ENCODE measurements at regions not wholly inside any gene's neighbourhood (a gene's known extent, or its start where the extent isn't known, plus 50 kb on each side); places are given as distances from the start of the nearest gene placed in this dataset.

DNA sequence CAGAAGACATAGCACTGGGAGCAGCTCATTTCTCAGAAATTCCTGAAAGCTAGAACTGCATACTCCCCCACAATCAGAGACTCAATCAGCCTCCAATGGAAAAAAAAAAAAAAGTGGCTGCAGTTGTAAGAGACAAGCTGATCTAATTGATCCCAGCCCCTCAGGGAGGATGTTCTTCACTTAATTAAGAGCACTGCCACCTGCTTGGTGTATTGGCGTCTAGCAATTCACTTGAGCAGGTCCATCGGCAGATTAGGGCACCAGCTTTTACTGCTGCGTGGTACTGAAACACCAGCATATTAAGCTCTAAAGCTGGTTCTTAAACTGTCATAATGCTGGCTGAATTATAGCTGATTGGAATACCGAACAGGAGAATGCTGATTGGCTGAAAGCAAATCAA, 1890.1 kb upstream of the WWC1 start:
- Histone ChIP-seq H3K27ac (ENCODE audit: low read depth in 2 of 2, low read length in 1 of 2) (no peak overlapping the region), H3K27me3 (ENCODE audit: control insufficient read depth in 1 of 2, insufficient read depth in 2 of 2, low read length in 2 of 2) (no peaks in the 10 kb centered on the region), H3K9me3 (ENCODE audit: control insufficient read depth in 2 of 2, insufficient read depth in 1 of 2, low read depth in 1 of 2, low read length in 1 of 2) (no peaks in the 10 kb centered on the region), H3K36me3 (ENCODE audit: control insufficient read depth in 2 of 2, insufficient read depth in 2 of 2, low read length in 1 of 2) (no peaks in the 10 kb centered on the region), H3K4me1 (ENCODE audit: control insufficient read depth in 2 of 2, insufficient read depth in 2 of 2, low read length in 1 of 2) (no peaks in the 10 kb centered on the region), H3K4me3 (ENCODE audit: low read depth in 1 of 2, low read length in 2 of 2) (no peak overlapping the region)
- WGBS, 2 donors, result 88 to 91% methylated on average over 4 of the region's 4 CpGs

DNA sequence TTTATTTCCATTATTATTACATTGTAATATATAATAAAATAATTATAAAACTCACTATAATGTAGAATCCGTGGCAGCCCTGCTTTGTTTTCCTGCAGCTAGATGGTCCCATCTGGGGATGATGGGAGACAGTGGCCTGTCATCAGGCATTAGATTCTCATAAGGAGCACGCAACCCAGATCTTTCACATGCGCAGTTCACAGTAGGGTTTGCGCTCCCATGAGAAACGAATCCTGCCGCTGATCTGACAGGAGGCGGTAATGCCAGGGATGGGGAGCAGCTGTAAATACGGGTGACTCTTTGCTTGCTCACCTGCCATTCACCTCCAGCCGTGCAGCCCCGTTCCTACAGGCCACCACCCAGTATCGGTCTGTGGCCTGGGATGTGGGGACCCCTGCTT, 1879.3 kb upstream of the WWC1 start:
- 89 to 91% methylated on average over 11 of the region's 11 CpGs for WGBS, 2 donors
- H3K36me3 ChIP-seq (ENCODE audit: control insufficient read depth in 2 of 2, insufficient read depth in 2 of 2, low read length in 1 of 2), result no peaks in the 10 kb centered on the region
- no peaks in the 10 kb centered on the region for H3K9me3 ChIP-seq (ENCODE audit: control insufficient read depth in 2 of 2, insufficient read depth in 1 of 2, low read depth in 1 of 2, low read length in 1 of 2)
- no peaks in the 10 kb centered on the region for H3K27me3 ChIP-seq (ENCODE audit: control insufficient read depth in 1 of 2, insufficient read depth in 2 of 2, low read length in 2 of 2)
- H3K4me3 ChIP-seq (ENCODE audit: low read depth in 1 of 2, low read length in 2 of 2), result no peak overlapping the region
- no peak overlapping the region for H3K27ac ChIP-seq (ENCODE audit: low read depth in 2 of 2, low read length in 1 of 2)
- no peaks in the 10 kb centered on the region for H3K4me1 ChIP-seq (ENCODE audit: control insufficient read depth in 2 of 2, insufficient read depth in 2 of 2, low read length in 1 of 2)

DNA sequence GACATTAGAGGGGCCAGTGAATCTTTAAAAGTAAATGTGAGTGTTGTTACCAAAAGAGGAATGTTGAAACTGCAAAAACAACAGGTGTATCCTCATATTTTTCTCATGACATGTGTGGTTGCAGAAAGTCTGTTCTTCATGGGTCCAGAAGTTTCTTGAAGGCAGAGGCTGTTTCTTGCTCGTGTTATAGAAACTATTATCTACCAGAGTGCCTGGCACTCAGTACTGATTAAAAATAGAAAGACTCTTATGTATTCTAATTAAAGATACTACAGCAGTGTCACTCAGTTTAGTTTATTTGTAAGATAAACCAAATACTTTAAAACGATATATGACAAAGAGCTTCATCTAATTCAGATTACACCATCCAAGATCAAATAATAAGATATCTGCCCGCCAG, 1864.2 kb upstream of the WWC1 start:
- Histone ChIP-seq H3K27ac (ENCODE audit: low read depth in 2 of 2, low read length in 1 of 2) (no peak overlapping the region), H3K27me3 (ENCODE audit: control insufficient read depth in 1 of 2, insufficient read depth in 2 of 2, low read length in 2 of 2) (no peaks in the 10 kb centered on the region), H3K36me3 (ENCODE audit: control insufficient read depth in 2 of 2, insufficient read depth in 2 of 2, low read length in 1 of 2) (no peaks in the 10 kb centered on the region), H3K4me3 (ENCODE audit: low read depth in 1 of 2, low read length in 2 of 2) (no peak overlapping the region), H3K4me1 (ENCODE audit: control insufficient read depth in 2 of 2, insufficient read depth in 2 of 2, low read length in 1 of 2) (no peaks in the 10 kb centered on the region), H3K9me3 (ENCODE audit: control insufficient read depth in 2 of 2, insufficient read depth in 1 of 2, low read depth in 1 of 2, low read length in 1 of 2) (peaks cover 0 to 3% of the 10 kb centered on the region in 2 donors)
- 45 to 50% methylated on average over 3 of the region's 3 CpGs for WGBS, 2 donors

- no peaks in the 10 kb centered on the region for H3K36me3 ChIP-seq (ENCODE audit: control insufficient read depth in 2 of 2, insufficient read depth in 2 of 2, low read length in 1 of 2)
- no peak overlapping the region for H3K4me3 ChIP-seq (ENCODE audit: low read depth in 1 of 2, low read length in 2 of 2)
- WGBS, 2 donors, result 54 to 59% methylated on average over 2 of the region's 2 CpGs
- no peaks in the 10 kb centered on the region for H3K27me3 ChIP-seq (ENCODE audit: control insufficient read depth in 1 of 2, insufficient read depth in 2 of 2, low read length in 2 of 2)
- no peak overlapping the region for H3K27ac ChIP-seq (ENCODE audit: low read depth in 2 of 2, low read length in 1 of 2)
- H3K4me1 ChIP-seq (ENCODE audit: control insufficient read depth in 2 of 2, insufficient read depth in 2 of 2, low read length in 1 of 2), result no peaks in the 10 kb centered on the region
- H3K9me3 ChIP-seq (ENCODE audit: control insufficient read depth in 2 of 2, insufficient read depth in 1 of 2, low read depth in 1 of 2, low read length in 1 of 2), result peaks cover 0 to 3% of the 10 kb centered on the region in 2 donors
Measured at GRCh38 chr5:166428264-166428803, 1863.1 kb upstream of the WWC1 start.

GRCh38 chr5:166430491-166431319, 1860.7 kb upstream of the WWC1 start:
- 29% methylated on average over 5 of the region's 5 CpGs for WGBS, 2 donors
- Histone ChIP-seq H3K9me3 (ENCODE audit: control insufficient read depth in 2 of 2, insufficient read depth in 1 of 2, low read depth in 1 of 2, low read length in 1 of 2) (peaks cover 0 to 3% of the 10 kb centered on the region in 2 donors), H3K27me3 (ENCODE audit: control insufficient read depth in 1 of 2, insufficient read depth in 2 of 2, low read length in 2 of 2) (no peaks in the 10 kb centered on the region), H3K4me3 (ENCODE audit: low read depth in 1 of 2, low read length in 2 of 2) (no peak overlapping the region), H3K36me3 (ENCODE audit: control insufficient read depth in 2 of 2, insufficient read depth in 2 of 2, low read length in 1 of 2) (no peaks in the 10 kb centered on the region), H3K4me1 (ENCODE audit: control insufficient read depth in 2 of 2, insufficient read depth in 2 of 2, low read length in 1 of 2) (no peaks in the 10 kb centered on the region), H3K27ac (ENCODE audit: low read depth in 2 of 2, low read length in 1 of 2) (no peak overlapping the region)

DNA sequence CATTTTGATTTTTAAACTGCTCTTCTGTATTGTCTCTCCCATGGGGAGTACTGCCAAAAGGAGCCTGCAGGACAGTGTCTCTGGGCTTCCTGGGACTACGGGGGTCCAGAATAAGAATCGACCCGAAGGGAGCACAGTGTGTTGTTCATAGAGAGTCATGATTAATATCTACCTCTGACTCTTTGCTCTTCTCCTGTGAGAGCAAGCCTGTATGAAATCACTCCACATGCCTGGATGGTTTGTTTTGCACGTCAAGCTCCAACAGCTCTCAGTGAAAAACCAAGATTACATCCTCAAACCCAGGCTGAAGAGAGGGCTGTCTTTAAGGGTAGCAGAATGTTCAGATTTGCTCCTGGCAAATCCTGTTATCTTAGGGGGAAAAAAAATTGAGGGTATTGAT, 1860.0 kb upstream of the WWC1 start:
- no peak overlapping the region for H3K27ac ChIP-seq (ENCODE audit: low read depth in 2 of 2, low read length in 1 of 2)
- WGBS, 2 donors, result 16 to 26% methylated on average over 4 of the region's 4 CpGs
- no peak overlapping the region for H3K4me3 ChIP-seq (ENCODE audit: low read depth in 1 of 2, low read length in 2 of 2)
- H3K27me3 ChIP-seq (ENCODE audit: control insufficient read depth in 1 of 2, insufficient read depth in 2 of 2, low read length in 2 of 2), result no peaks in the 10 kb centered on the region
- H3K9me3 ChIP-seq (ENCODE audit: control insufficient read depth in 2 of 2, insufficient read depth in 1 of 2, low read depth in 1 of 2, low read length in 1 of 2), result peaks cover 0 to 3% of the 10 kb centered on the region in 2 donors
- no peaks in the 10 kb centered on the region for H3K4me1 ChIP-seq (ENCODE audit: control insufficient read depth in 2 of 2, insufficient read depth in 2 of 2, low read length in 1 of 2)
- no peaks in the 10 kb centered on the region for H3K36me3 ChIP-seq (ENCODE audit: control insufficient read depth in 2 of 2, insufficient read depth in 2 of 2, low read length in 1 of 2)

- H3K27ac ChIP-seq (ENCODE audit: low read depth in 2 of 2, low read length in 1 of 2), result no peak overlapping the region
- no peak overlapping the region for H3K4me3 ChIP-seq (ENCODE audit: low read depth in 1 of 2, low read length in 2 of 2)
- no peaks in the 10 kb centered on the region for H3K4me1 ChIP-seq (ENCODE audit: control insufficient read depth in 2 of 2, insufficient read depth in 2 of 2, low read length in 1 of 2)
- 70% methylated on average over 5 of the region's 5 CpGs for WGBS, 2 donors
- no peaks in the 10 kb centered on the region for H3K9me3 ChIP-seq (ENCODE audit: control insufficient read depth in 2 of 2, insufficient read depth in 1 of 2, low read depth in 1 of 2, low read length in 1 of 2)
- H3K36me3 ChIP-seq (ENCODE audit: control insufficient read depth in 2 of 2, insufficient read depth in 2 of 2, low read length in 1 of 2), result no peaks in the 10 kb centered on the region
- H3K27me3 ChIP-seq (ENCODE audit: control insufficient read depth in 1 of 2, insufficient read depth in 2 of 2, low read length in 2 of 2), result no peaks in the 10 kb centered on the region
Measured at GRCh38 chr5:166433679-166434078, 1857.8 kb upstream of the WWC1 start.

DNA sequence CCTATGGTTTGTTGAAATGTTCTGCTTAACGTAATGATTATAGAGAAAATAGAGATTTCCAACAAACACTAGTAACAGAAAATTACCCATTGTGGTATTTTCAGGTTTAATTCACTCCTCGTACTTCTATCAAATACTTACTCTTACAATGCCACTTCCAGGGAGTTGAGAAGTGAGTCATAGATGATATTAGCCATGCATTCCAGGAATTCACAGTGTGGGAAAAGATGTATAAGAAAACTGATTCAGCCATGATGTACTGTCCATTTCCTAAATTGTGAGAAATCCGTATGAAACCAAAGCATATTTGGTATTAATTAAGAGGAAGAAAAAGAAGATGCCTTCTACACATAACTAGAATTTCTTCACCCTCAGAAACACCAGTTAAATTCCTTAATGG, 1854.6 kb upstream of the WWC1 start:
- H3K4me1 ChIP-seq (ENCODE audit: control insufficient read depth in 2 of 2, insufficient read depth in 2 of 2, low read length in 1 of 2), result no peaks in the 10 kb centered on the region
- no peaks in the 10 kb centered on the region for H3K27me3 ChIP-seq (ENCODE audit: control insufficient read depth in 1 of 2, insufficient read depth in 2 of 2, low read length in 2 of 2)
- H3K36me3 ChIP-seq (ENCODE audit: control insufficient read depth in 2 of 2, insufficient read depth in 2 of 2, low read length in 1 of 2), result no peaks in the 10 kb centered on the region
- H3K9me3 ChIP-seq (ENCODE audit: control insufficient read depth in 2 of 2, insufficient read depth in 1 of 2, low read depth in 1 of 2, low read length in 1 of 2), result no peaks in the 10 kb centered on the region
- WGBS, 2 donors, result 62 to 70% methylated on average over 3 of the region's 3 CpGs
- H3K27ac ChIP-seq (ENCODE audit: low read depth in 2 of 2, low read length in 1 of 2), result no peak overlapping the region
- no peak overlapping the region for H3K4me3 ChIP-seq (ENCODE audit: low read depth in 1 of 2, low read length in 2 of 2)

DNA sequence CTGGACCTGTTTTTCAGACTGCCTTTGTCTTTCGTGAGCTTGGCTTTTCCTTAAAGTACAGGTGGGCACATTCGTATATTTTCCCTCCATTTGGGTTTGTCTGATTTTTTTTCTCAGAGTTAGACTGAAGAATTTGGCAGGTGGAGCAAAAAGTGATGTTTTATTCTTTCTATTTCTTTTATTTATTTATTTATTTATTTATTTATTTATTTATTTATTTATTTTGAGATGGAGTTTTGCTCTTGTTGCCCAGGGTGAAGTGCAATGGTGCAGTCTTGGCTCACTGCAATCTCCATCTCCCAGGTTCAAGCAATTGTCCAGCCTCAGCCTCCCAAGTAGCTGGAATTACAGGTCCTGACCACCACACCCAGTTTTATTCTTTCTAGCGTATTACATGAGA, 1805.1 kb upstream of the WWC1 start:
- WGBS, 2 donors, result 90 to 91% methylated on average over 3 of the region's 3 CpGs
- Histone ChIP-seq H3K9me3 (ENCODE audit: control insufficient read depth in 2 of 2, insufficient read depth in 1 of 2, low read depth in 1 of 2, low read length in 1 of 2) (peaks cover 0 to 2% of the 10 kb centered on the region in 2 donors), H3K27ac (ENCODE audit: low read depth in 2 of 2, low read length in 1 of 2) (no peak overlapping the region)

GRCh38 chr5:166488560-166488959, 1802.9 kb upstream of the WWC1 start:
- WGBS, 2 donors, result 62 to 67% methylated on average over 3 of the region's 3 CpGs
- Histone ChIP-seq H3K27me3 (ENCODE audit: control insufficient read depth in 1 of 2, insufficient read depth in 2 of 2, low read length in 2 of 2) (no peaks in the 10 kb centered on the region), H3K4me1 (ENCODE audit: control insufficient read depth in 2 of 2, insufficient read depth in 2 of 2, low read length in 1 of 2) (no peaks in the 10 kb centered on the region), H3K9me3 (ENCODE audit: control insufficient read depth in 2 of 2, insufficient read depth in 1 of 2, low read depth in 1 of 2, low read length in 1 of 2) (peaks cover 0 to 2% of the 10 kb centered on the region in 2 donors), H3K4me3 (ENCODE audit: low read depth in 1 of 2, low read length in 2 of 2) (no peak overlapping the region), H3K36me3 (ENCODE audit: control insufficient read depth in 2 of 2, insufficient read depth in 2 of 2, low read length in 1 of 2) (no peaks in the 10 kb centered on the region), H3K27ac (ENCODE audit: low read depth in 2 of 2, low read length in 1 of 2) (no peak overlapping the region)

More for the DNA sequence above, 1805.1 kb upstream of the WWC1 start:
- Histone ChIP-seq H3K4me3 (ENCODE audit: low read depth in 1 of 2, low read length in 2 of 2) (no peak overlapping the region), H3K27me3 (ENCODE audit: control insufficient read depth in 1 of 2, insufficient read depth in 2 of 2, low read length in 2 of 2) (no peaks in the 10 kb centered on the region), H3K4me1 (ENCODE audit: control insufficient read depth in 2 of 2, insufficient read depth in 2 of 2, low read length in 1 of 2) (no peaks in the 10 kb centered on the region), H3K36me3 (ENCODE audit: control insufficient read depth in 2 of 2, insufficient read depth in 2 of 2, low read length in 1 of 2) (no peaks in the 10 kb centered on the region)
